GM23338 (cell line): ENCODE measurements at regions not wholly inside any gene's neighbourhood (a gene's known extent, or its start where the extent isn't known, plus 50 kb on each side); places are given as distances from the start of the nearest gene placed in this dataset.

Experiments used
- ATAC-seq: fragments of 200-7000 bp; cut with Tn5 transposase; 3 replicates; pipeline ENCODE4 v1.9.1; 2020
- DNase-seq: peaks from one replicate; pipeline ENCODE4 v3.0.0-alpha.2; 2015; ENCODE audit warnings: low spot score
- H2AFZ ChIP-seq: fragments of 200-600 bp; sonication (generic); 2 replicates; pipeline ENCODE4 v1.8.0; 2016; ENCODE audit warnings: antibody characterized with exemption, mild to moderate bottlenecking, moderate library complexity
- H3F3A ChIP-seq: fragments of 200-600 bp; sonication (generic); replicated peaks from 2 replicates; pipeline ENCODE4 v1.8.0; 2017; ENCODE audit warnings: antibody characterized with exemption, mixed run types, low read depth
- H3K27ac ChIP-seq: fragments of 200-600 bp; sonication (generic); 2 replicates; pipeline ENCODE4 v1.6.1; 2016; ENCODE audit warnings: low read depth
- H3K27me3 ChIP-seq: fragments of 200-600 bp; sonication (generic); 2 replicates; pipeline ENCODE4 v1.8.0; 2016; ENCODE audit warnings: mild to moderate bottlenecking, mixed run types, moderate library complexity; ENCODE audit not compliant: insufficient read depth
- H3K36me3 ChIP-seq: fragments of 200-600 bp; sonication (generic); 2 replicates; pipeline ENCODE4 v1.8.0; 2016; ENCODE audit warnings: mild to moderate bottlenecking; ENCODE audit not compliant: insufficient read depth
- H3K4me1 ChIP-seq: fragments of 200-600 bp; sonication (generic); 2 replicates; pipeline ENCODE4 v1.8.0; 2016; ENCODE audit warnings: mild to moderate bottlenecking, moderate library complexity; ENCODE audit not compliant: insufficient read depth
- H3K4me2 ChIP-seq: fragments of 200-600 bp; sonication (generic); 2 replicates; pipeline ENCODE4 v1.7.1; 2017; ENCODE audit warnings: mixed run types
- H3K4me3 ChIP-seq: fragments of 200-600 bp; sonication (generic); 2 replicates; pipeline ENCODE4 v1.6.1; 2016; ENCODE audit warnings: mixed run types
- H3K79me2 ChIP-seq: fragments of 200-600 bp; sonication (generic); replicated peaks from 2 replicates; pipeline ENCODE4 v1.8.0; 2017; ENCODE audit warnings: mild to moderate bottlenecking; ENCODE audit not compliant: insufficient read depth
- H3K9me2 ChIP-seq: fragments of 200-600 bp; sonication (generic); 2 replicates; pipeline ENCODE4 v1.8.0; 2017; ENCODE audit not compliant: insufficient read depth
- H4K20me1 ChIP-seq: fragments of 200-600 bp; sonication (generic); replicated peaks from 2 replicates; pipeline ENCODE4 v1.8.0; 2017; ENCODE audit warnings: mild to moderate bottlenecking; ENCODE audit not compliant: insufficient read depth
- H3K27ac Mint-ChIP-seq: 2 replicates; pipeline ENCODE4 v1.8.0; 2020; ENCODE audit warnings: inconsistent platforms, mild to moderate bottlenecking, moderate library complexity, mixed read lengths
- H3K27me3 Mint-ChIP-seq: 3 replicates; pipeline ENCODE4 v1.8.0; 2022; ENCODE audit warnings: low read depth, mild to moderate bottlenecking, moderate library complexity, mixed read lengths, inconsistent platforms; ENCODE audit not compliant: insufficient read depth, poor library complexity
- H3K36me3 Mint-ChIP-seq: 3 replicates; pipeline ENCODE4 v1.8.0; 2021; ENCODE audit warnings: low read depth, mild to moderate bottlenecking, inconsistent platforms, moderate library complexity, mixed read lengths
- H3K4me1 Mint-ChIP-seq: 3 replicates; pipeline ENCODE4 v1.8.0; 2020; ENCODE audit warnings: mild to moderate bottlenecking, inconsistent platforms, mixed read lengths
- H3K4me3 Mint-ChIP-seq: 3 replicates; pipeline ENCODE4 v1.8.0; 2021; ENCODE audit warnings: moderate library complexity, mild to moderate bottlenecking, inconsistent platforms, mixed read lengths
- H3K9me3 Mint-ChIP-seq: 3 replicates; pipeline ENCODE4 v1.8.0; 2020; ENCODE audit warnings: moderate library complexity, mild to moderate bottlenecking, inconsistent platforms, mixed read lengths
- CREB1 ChIP-seq: fragments of 250-450 bp; sonication (Bioruptor Pico); IDR thresholded peaks from 2 replicates; pipeline ENCODE4 v1.5.0; 2020; ENCODE audit warnings: low read depth, mild to moderate bottlenecking, moderate library complexity
- EZH2 ChIP-seq: fragments of 200-600 bp; sonication (generic); IDR thresholded peaks from one replicate; pipeline ENCODE4 v1.8.0; 2017; ENCODE audit warnings: antibody characterized with exemption, mild to moderate bottlenecking, low read depth; ENCODE audit not compliant: unreplicated experiment
- EZH2phosphoT487 ChIP-seq: fragments of 200-600 bp; sonication (generic); IDR thresholded peaks from one replicate; pipeline ENCODE4 v1.8.1; 2018; ENCODE audit warnings: antibody characterized with exemption; ENCODE audit not compliant: unreplicated experiment
- JUNB ChIP-seq: IDR thresholded peaks from one replicate; pipeline ENCODE4 v1.6.1; 2016; ENCODE audit warnings: antibody characterized with exemption; ENCODE audit not compliant: unreplicated experiment
- NANOG ChIP-seq: IDR thresholded peaks from 2 replicates; pipeline ENCODE4 v1.6.1; 2016; ENCODE audit warnings: antibody characterized with exemption, borderline replicate concordance
- POLR2AphosphoS5 ChIP-seq: IDR thresholded peaks from 2 replicates; pipeline ENCODE4 v1.6.1; 2016; ENCODE audit warnings: antibody characterized with exemption, low read depth
- STAT1 ChIP-seq: IDR thresholded peaks from one replicate; pipeline ENCODE4 v1.6.1; 2016; ENCODE audit warnings: antibody characterized with exemption; ENCODE audit not compliant: unreplicated experiment
- ZNF114 ChIP-seq: fragments of 250-450 bp; sonication (Bioruptor Pico); IDR thresholded peaks from 2 replicates; pipeline ENCODE4 v1.5.0; 2020; ENCODE audit warnings: mild to moderate bottlenecking, moderate library complexity
- ZNF331 ChIP-seq: fragments of 250-450 bp; sonication (Bioruptor Pico); IDR thresholded peaks from 2 replicates; pipeline ENCODE4 v1.5.0; 2020; ENCODE audit warnings: low read depth, mild to moderate bottlenecking, moderate library complexity
- TF ChIP-seq, protein P1 (sequence below): IDR thresholded peaks from 2 replicates; pipeline ENCODE4 v1.6.1; 2016; ENCODE audit warnings: antibody characterized with exemption
- TF ChIP-seq, protein P2 (sequence below), 2 experiments: fragments of 200-600 bp in 1 of 2; sonication (generic) in 1 of 2; conservative IDR thresholded peaks; 2 replicates each; pipeline versions ENCODE4 v1.5.1 to v1.6.1; 2016 to 2017; ENCODE audit warnings: antibody characterized with exemption in 2 of 2, low read depth in 2 of 2, mild to moderate bottlenecking in 2 of 2, moderate library complexity in 1 of 2
- TF ChIP-seq, protein P3 (sequence below): IDR thresholded peaks from one replicate; pipeline ENCODE4 v1.6.1; 2018; ENCODE audit warnings: antibody characterized with exemption; ENCODE audit not compliant: unreplicated experiment
- TF ChIP-seq, protein P4 (sequence below): fragments of 250-450 bp; sonication (Bioruptor Pico); IDR thresholded peaks from 2 replicates; pipeline ENCODE4 v1.5.0; 2020; ENCODE audit warnings: mild to moderate bottlenecking, moderate library complexity

DNA sequence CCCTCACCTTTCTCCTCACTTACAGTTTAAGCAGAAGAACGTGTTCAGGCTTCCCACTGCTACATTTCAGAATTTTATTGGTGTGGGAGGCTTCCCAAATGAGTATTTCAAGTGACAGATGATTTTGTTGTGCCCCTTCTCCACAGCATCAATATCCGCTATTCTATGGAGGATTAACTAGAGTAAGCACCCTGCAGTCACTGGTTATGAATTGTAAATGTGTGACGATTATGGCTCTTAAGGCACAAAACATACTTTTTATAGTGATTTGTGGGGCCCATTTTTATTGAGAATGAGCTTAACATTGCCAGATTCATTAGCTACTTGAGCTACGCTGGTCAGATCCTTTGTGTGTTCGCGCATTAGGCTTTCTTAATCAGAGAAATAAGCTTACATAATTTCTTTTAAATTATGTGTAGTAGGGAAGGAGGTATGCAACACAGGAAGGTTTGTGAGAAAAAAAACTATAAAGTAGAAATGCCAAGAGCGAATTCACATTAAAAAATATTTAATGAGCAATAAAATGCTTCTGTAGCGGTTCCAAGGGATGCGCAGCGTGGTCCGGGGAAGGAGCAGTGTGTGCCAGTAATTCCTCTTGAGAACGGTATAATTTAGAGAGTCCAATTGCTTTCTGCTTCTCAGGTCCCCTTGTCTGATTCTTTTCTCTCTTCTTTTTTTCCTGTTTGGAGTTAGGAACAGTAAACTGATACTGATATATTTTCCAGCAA lies 2380.4 kb downstream of the MAT2B start:
- H3K4me3 Mint-ChIP-seq: no peak overlapping the region
- Histone ChIP-seq H3K36me3 (no peaks in the 10 kb centered on the region), H4K20me1 (no peaks in the 10 kb centered on the region), H3K4me3 (no peak overlapping the region), H3K27ac (no peak overlapping the region), H3K79me2 (no peaks in the 10 kb centered on the region), H3K9me2 (peaks cover 12% of the 10 kb centered on the region; the same call in 1 of the 2 replicates), H3F3A (no peaks in the 10 kb centered on the region), H3K27me3 (no peaks in the 10 kb centered on the region), H2AFZ (peak overlapping the region; percentile 57; the same call in 1 of the 2 replicates), H3K4me2 (no peak overlapping the region), H3K4me1 (peaks cover 14% of the 10 kb centered on the region)
- no peaks in the 10 kb centered on the region for H3K27me3 Mint-ChIP-seq
- H3K36me3 Mint-ChIP-seq: no peaks in the 10 kb centered on the region
- no peak overlapping the region for H3K27ac Mint-ChIP-seq
- DNase-seq (no peak), ATAC-seq (no peak)
- TF ChIP-seq STAT1 (no peak), POLR2AphosphoS5 (no peak), ZNF114 (CRISPR knock-in tag) (no peak), ZNF331 (no peak), CREB1 (CRISPR knock-in tag) (no peak), EZH2 (no peak), NANOG (no peak), EZH2phosphoT487 (no peak), JUNB (no peak)
- TF ChIP-seq, protein P1, sequence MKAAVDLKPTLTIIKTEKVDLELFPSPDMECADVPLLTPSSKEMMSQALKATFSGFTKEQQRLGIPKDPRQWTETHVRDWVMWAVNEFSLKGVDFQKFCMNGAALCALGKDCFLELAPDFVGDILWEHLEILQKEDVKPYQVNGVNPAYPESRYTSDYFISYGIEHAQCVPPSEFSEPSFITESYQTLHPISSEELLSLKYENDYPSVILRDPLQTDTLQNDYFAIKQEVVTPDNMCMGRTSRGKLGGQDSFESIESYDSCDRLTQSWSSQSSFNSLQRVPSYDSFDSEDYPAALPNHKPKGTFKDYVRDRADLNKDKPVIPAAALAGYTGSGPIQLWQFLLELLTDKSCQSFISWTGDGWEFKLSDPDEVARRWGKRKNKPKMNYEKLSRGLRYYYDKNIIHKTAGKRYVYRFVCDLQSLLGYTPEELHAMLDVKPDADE: no peak
- TF ChIP-seq, protein P2, sequence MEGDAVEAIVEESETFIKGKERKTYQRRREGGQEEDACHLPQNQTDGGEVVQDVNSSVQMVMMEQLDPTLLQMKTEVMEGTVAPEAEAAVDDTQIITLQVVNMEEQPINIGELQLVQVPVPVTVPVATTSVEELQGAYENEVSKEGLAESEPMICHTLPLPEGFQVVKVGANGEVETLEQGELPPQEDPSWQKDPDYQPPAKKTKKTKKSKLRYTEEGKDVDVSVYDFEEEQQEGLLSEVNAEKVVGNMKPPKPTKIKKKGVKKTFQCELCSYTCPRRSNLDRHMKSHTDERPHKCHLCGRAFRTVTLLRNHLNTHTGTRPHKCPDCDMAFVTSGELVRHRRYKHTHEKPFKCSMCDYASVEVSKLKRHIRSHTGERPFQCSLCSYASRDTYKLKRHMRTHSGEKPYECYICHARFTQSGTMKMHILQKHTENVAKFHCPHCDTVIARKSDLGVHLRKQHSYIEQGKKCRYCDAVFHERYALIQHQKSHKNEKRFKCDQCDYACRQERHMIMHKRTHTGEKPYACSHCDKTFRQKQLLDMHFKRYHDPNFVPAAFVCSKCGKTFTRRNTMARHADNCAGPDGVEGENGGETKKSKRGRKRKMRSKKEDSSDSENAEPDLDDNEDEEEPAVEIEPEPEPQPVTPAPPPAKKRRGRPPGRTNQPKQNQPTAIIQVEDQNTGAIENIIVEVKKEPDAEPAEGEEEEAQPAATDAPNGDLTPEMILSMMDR (conservative IDR thresholded peaks at IDR 0.05; ENCODE audit: low read depth in 2 of 2): no peak
- TF ChIP-seq, protein P3, sequence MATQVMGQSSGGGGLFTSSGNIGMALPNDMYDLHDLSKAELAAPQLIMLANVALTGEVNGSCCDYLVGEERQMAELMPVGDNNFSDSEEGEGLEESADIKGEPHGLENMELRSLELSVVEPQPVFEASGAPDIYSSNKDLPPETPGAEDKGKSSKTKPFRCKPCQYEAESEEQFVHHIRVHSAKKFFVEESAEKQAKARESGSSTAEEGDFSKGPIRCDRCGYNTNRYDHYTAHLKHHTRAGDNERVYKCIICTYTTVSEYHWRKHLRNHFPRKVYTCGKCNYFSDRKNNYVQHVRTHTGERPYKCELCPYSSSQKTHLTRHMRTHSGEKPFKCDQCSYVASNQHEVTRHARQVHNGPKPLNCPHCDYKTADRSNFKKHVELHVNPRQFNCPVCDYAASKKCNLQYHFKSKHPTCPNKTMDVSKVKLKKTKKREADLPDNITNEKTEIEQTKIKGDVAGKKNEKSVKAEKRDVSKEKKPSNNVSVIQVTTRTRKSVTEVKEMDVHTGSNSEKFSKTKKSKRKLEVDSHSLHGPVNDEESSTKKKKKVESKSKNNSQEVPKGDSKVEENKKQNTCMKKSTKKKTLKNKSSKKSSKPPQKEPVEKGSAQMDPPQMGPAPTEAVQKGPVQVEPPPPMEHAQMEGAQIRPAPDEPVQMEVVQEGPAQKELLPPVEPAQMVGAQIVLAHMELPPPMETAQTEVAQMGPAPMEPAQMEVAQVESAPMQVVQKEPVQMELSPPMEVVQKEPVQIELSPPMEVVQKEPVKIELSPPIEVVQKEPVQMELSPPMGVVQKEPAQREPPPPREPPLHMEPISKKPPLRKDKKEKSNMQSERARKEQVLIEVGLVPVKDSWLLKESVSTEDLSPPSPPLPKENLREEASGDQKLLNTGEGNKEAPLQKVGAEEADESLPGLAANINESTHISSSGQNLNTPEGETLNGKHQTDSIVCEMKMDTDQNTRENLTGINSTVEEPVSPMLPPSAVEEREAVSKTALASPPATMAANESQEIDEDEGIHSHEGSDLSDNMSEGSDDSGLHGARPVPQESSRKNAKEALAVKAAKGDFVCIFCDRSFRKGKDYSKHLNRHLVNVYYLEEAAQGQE: no peak
- TF ChIP-seq, protein P4, sequence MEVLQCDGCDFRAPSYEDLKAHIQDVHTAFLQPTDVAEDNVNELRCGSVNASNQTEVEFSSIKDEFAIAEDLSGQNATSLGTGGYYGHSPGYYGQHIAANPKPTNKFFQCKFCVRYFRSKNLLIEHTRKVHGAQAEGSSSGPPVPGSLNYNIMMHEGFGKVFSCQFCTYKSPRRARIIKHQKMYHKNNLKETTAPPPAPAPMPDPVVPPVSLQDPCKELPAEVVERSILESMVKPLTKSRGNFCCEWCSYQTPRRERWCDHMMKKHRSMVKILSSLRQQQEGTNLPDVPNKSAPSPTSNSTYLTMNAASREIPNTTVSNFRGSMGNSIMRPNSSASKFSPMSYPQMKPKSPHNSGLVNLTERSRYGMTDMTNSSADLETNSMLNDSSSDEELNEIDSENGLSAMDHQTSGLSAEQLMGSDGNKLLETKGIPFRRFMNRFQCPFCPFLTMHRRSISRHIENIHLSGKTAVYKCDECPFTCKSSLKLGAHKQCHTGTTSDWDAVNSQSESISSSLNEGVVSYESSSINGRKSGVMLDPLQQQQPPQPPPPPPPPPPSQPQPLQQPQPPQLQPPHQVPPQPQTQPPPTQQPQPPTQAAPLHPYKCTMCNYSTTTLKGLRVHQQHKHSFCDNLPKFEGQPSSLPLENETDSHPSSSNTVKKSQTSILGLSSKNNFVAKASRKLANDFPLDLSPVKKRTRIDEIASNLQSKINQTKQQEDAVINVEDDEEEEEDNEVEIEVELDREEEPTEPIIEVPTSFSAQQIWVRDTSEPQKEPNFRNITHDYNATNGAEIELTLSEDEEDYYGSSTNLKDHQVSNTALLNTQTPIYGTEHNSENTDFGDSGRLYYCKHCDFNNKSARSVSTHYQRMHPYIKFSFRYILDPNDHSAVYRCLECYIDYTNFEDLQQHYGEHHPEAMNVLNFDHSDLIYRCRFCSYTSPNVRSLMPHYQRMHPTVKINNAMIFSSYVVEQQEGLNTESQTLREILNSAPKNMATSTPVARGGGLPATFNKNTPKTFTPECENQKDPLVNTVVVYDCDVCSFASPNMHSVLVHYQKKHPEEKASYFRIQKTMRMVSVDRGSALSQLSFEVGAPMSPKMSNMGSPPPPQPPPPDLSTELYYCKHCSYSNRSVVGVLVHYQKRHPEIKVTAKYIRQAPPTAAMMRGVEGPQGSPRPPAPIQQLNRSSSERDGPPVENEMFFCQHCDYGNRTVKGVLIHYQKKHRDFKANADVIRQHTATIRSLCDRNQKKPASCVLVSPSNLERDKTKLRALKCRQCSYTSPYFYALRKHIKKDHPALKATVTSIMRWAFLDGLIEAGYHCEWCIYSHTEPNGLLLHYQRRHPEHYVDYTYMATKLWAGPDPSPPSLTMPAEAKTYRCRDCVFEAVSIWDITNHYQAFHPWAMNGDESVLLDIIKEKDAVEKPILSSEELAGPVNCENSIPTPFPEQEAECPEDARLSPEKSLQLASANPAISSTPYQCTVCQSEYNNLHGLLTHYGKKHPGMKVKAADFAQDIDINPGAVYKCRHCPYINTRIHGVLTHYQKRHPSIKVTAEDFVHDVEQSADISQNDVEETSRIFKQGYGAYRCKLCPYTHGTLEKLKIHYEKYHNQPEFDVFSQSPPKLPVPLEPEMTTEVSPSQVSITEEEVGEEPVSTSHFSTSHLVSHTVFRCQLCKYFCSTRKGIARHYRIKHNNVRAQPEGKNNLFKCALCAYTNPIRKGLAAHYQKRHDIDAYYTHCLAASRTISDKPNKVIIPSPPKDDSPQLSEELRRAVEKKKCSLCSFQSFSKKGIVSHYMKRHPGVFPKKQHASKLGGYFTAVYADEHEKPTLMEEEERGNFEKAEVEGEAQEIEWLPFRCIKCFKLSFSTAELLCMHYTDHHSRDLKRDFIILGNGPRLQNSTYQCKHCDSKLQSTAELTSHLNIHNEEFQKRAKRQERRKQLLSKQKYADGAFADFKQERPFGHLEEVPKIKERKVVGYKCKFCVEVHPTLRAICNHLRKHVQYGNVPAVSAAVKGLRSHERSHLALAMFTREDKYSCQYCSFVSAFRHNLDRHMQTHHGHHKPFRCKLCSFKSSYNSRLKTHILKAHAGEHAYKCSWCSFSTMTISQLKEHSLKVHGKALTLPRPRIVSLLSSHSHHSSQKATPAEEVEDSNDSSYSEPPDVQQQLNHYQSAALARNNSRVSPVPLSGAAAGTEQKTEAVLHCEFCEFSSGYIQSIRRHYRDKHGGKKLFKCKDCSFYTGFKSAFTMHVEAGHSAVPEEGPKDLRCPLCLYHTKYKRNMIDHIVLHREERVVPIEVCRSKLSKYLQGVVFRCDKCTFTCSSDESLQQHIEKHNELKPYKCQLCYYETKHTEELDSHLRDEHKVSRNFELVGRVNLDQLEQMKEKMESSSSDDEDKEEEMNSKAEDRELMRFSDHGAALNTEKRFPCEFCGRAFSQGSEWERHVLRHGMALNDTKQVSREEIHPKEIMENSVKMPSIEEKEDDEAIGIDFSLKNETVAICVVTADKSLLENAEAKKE (CRISPR knock-in tag): no peak
- peaks cover 12% of the 10 kb centered on the region for H3K4me1 Mint-ChIP-seq
- no peaks in the 10 kb centered on the region for H3K9me3 Mint-ChIP-seq
